ENCODE measurements at regions not wholly inside any gene's neighbourhood (a gene's known extent, or its start where the extent isn't known, plus 50 kb on each side); places are given as distances from the start of the nearest gene placed in this dataset.
"Not testable (repeated sequence)": the region's sequence is repeated elsewhere in the genome, so short reads cannot be mapped to it uniquely, and the experiment has no call there.

GRCh38 chr2:16760426-16760825 lies 94.8 kb upstream of the CYRIA start:
- TF ChIP-seq CTCF (IDR thresholded peaks at IDR 0.05; ENCODE audit: borderline replicate concordance, control extremely low read depth, extremely low read depth, insufficient read depth, missing control alignments): no peak
- in situ Hi-C loops (cut with MboI; ENCODE audit: low sequenced_read_pairs, unreplicated experiment): loop anchor here (25.0 kb wide), 1 partner anchor 902 kb away; no protein-coding TSS in a partner anchor
- DNase-seq (ENCODE audit: low spot score): no peak

- peak; percentile 70 for DNase-seq (ENCODE audit: low spot score)
- in situ Hi-C loops (cut with MboI; ENCODE audit: low sequenced_read_pairs, unreplicated experiment): loop anchor here (25.0 kb wide), 1 partner anchor 905 kb away; no protein-coding TSS in a partner anchor
- peak; percentile 76 for TF ChIP-seq CTCF (IDR thresholded peaks at IDR 0.05; ENCODE audit: borderline replicate concordance, control extremely low read depth, extremely low read depth, insufficient read depth, missing control alignments)
Measured at GRCh38 chr2:16756831-16757644, 91.4 kb upstream of the CYRIA start.

- in situ Hi-C loops (cut with MboI; ENCODE audit: low sequenced_read_pairs, unreplicated experiment): loop anchor here (25.0 kb wide), 1 partner anchor 907 kb away; no protein-coding TSS in a partner anchor
- TF ChIP-seq CTCF (IDR thresholded peaks at IDR 0.05; ENCODE audit: borderline replicate concordance, control extremely low read depth, extremely low read depth, insufficient read depth, missing control alignments): no peak
- no peak for DNase-seq (ENCODE audit: low spot score)
Measured at GRCh38 chr2:16755442-16755841, 89.8 kb upstream of the CYRIA start.

GRCh38 chr2:16753025-16753424 lies 87.4 kb upstream of the CYRIA start:
- in situ Hi-C loops (cut with MboI; ENCODE audit: low sequenced_read_pairs, unreplicated experiment): loop anchor here (5.0 to 25.0 kb wide), 2 partner anchors 131 to 909 kb away; no protein-coding TSS in a partner anchor
- not testable (repeated sequence) for DNase-seq (ENCODE audit: low spot score)

GRCh38 chr2:16750925-16751214 lies 85.2 kb upstream of the CYRIA start:
- in situ Hi-C loops (cut with MboI; ENCODE audit: low sequenced_read_pairs, unreplicated experiment): loop anchor here (5.0 to 25.0 kb wide), 2 partner anchors 129 to 911 kb away; no protein-coding TSS in a partner anchor
- not testable (repeated sequence) for DNase-seq (ENCODE audit: low spot score)

- DNase-seq (ENCODE audit: low spot score): no peak
- in situ Hi-C loops (cut with MboI; ENCODE audit: low sequenced_read_pairs, unreplicated experiment): loop anchor here (5.0 to 25.0 kb wide), 2 partner anchors 128 to 912 kb away; no protein-coding TSS in a partner anchor
- TF ChIP-seq CTCF (IDR thresholded peaks at IDR 0.05; ENCODE audit: borderline replicate concordance, control extremely low read depth, extremely low read depth, insufficient read depth, missing control alignments): no peak
Measured at GRCh38 chr2:16750175-16750924, 84.7 kb upstream of the CYRIA start.

- in situ Hi-C loops (cut with MboI; ENCODE audit: low sequenced_read_pairs, unreplicated experiment); DNase-seq (ENCODE audit: low spot score): not testable (repeated sequence)
Measured at GRCh38 chr2:16748511-16749266, 83.1 kb upstream of the CYRIA start.

Data from GM13976 (cell line).